Osteocyte (in vitro differentiated cells): ENCODE measurements at regions not wholly inside any gene's neighbourhood (a gene's known extent, or its start where the extent isn't known, plus 50 kb on each side); places are given as distances from the start of the nearest gene placed in this dataset.
"Not testable (repeated sequence)": the region's sequence is repeated elsewhere in the genome, so short reads cannot be mapped to it uniquely, and the experiment has no call there.

ENCODE experiments used
- DNase-seq: peaks from one replicate; pipeline ENCODE4 v3.0.0; 2021; ENCODE audit warnings: mixed read lengths; ENCODE audit not compliant: unreplicated experiment; ENCODE audit errors: extremely low spot score
- H3K27ac Mint-ChIP-seq: one replicate; pipeline ENCODE4 v1.8.0; 2021; ENCODE audit warnings: mild to moderate bottlenecking, mixed read lengths; ENCODE audit not compliant: unreplicated experiment
- H3K27me3 Mint-ChIP-seq: one replicate; pipeline ENCODE4 v1.8.0; 2021; ENCODE audit warnings: mixed read lengths; ENCODE audit not compliant: unreplicated experiment
- H3K36me3 Mint-ChIP-seq: one replicate; pipeline ENCODE4 v1.8.0; 2021; ENCODE audit warnings: mixed read lengths; ENCODE audit not compliant: unreplicated experiment
- H3K4me1 Mint-ChIP-seq: one replicate; pipeline ENCODE4 v1.8.0; 2021; ENCODE audit warnings: mixed read lengths; ENCODE audit not compliant: unreplicated experiment
- H3K4me3 Mint-ChIP-seq: one replicate; pipeline ENCODE4 v1.8.0; 2021; ENCODE audit warnings: mild to moderate bottlenecking, moderate library complexity, mixed read lengths; ENCODE audit not compliant: unreplicated experiment
- H3K9me3 Mint-ChIP-seq: one replicate; pipeline ENCODE4 v1.8.0; 2021; ENCODE audit warnings: mixed read lengths; ENCODE audit not compliant: unreplicated experiment
- CTCF ChIP-seq: fragments of 200-600 bp; sonication (generic); IDR thresholded peaks from 2 replicates; pipeline ENCODE4 v1.5.0; 2021; ENCODE audit warnings: antibody characterized with exemption, mild to moderate bottlenecking, moderate library complexity

GRCh38 chr11:47928426-47928825 lies 51.9 kb upstream of the PTPRJ start:
- TF ChIP-seq CTCF = no peak
- H3K27ac Mint-ChIP-seq = no peak overlapping the region
- no peak overlapping the region for H3K4me3 Mint-ChIP-seq

GRCh38 chr11:47924184-47924691 lies 56.1 kb upstream of the PTPRJ start:
- no peak for DNase-seq
- no peak for TF ChIP-seq CTCF
- Mint-ChIP-seq H3K27me3 (no peaks in the 10 kb centered on the region), H3K4me1 (peaks cover 26% of the 10 kb centered on the region), H3K9me3 (no peaks in the 10 kb centered on the region), H3K27ac (peak overlapping the region; percentile 45), H3K36me3 (no peaks in the 10 kb centered on the region), H3K4me3 (no peak overlapping the region)

More at GRCh38 chr11:47928426-47928825, 51.9 kb upstream of the PTPRJ start:
- Mint-ChIP-seq H3K36me3 (no peaks in the 10 kb centered on the region), H3K9me3 (no peaks in the 10 kb centered on the region), H3K27me3 (no peaks in the 10 kb centered on the region), H3K4me1 (peaks cover 27% of the 10 kb centered on the region)
- DNase-seq = no peak

- H3K4me1 Mint-ChIP-seq = peaks cover 32% of the 10 kb centered on the region
- H3K4me3 Mint-ChIP-seq = no peak overlapping the region
- peak overlapping the region; percentile 45 for H3K27ac Mint-ChIP-seq
- H3K36me3 Mint-ChIP-seq = no peaks in the 10 kb centered on the region
- no peaks in the 10 kb centered on the region for H3K9me3 Mint-ChIP-seq
- no peak for DNase-seq
- no peak for TF ChIP-seq CTCF
- no peaks in the 10 kb centered on the region for H3K27me3 Mint-ChIP-seq
Observed at GRCh38 chr11:47923667-47924066, 56.7 kb upstream of the PTPRJ start.

GRCh38 chr11:47921080-47921555 lies 59.2 kb upstream of the PTPRJ start:
- peaks cover 42% of the 10 kb centered on the region for H3K4me1 Mint-ChIP-seq
- H3K27me3 Mint-ChIP-seq, DNase-seq, H3K36me3 Mint-ChIP-seq, H3K27ac Mint-ChIP-seq, H3K9me3 Mint-ChIP-seq, H3K4me3 Mint-ChIP-seq: not testable (repeated sequence)

- Mint-ChIP-seq H3K9me3 (no peaks in the 10 kb centered on the region), H3K4me1 (peaks cover 37% of the 10 kb centered on the region), H3K36me3 (no peaks in the 10 kb centered on the region), H3K27me3 (no peaks in the 10 kb centered on the region), H3K4me3 (no peak overlapping the region), H3K27ac (peak overlapping the region; percentile 90)
- TF ChIP-seq CTCF = no peak
- DNase-seq = no peak
Observed at GRCh38 chr11:47918882-47919495, 61.4 kb upstream of the PTPRJ start.
